GM19238 (cell line): ENCODE measurements at regions not wholly inside any gene's neighbourhood (a gene's known extent, or its start where the extent isn't known, plus 50 kb on each side); places are given as distances from the start of the nearest gene placed in this dataset.

Experiments
- DNase-seq: peaks from one replicate; pipeline ENCODE4 v3.0.0; 2011; ENCODE audit warnings: low spot score; ENCODE audit not compliant: insufficient read length

DNA sequence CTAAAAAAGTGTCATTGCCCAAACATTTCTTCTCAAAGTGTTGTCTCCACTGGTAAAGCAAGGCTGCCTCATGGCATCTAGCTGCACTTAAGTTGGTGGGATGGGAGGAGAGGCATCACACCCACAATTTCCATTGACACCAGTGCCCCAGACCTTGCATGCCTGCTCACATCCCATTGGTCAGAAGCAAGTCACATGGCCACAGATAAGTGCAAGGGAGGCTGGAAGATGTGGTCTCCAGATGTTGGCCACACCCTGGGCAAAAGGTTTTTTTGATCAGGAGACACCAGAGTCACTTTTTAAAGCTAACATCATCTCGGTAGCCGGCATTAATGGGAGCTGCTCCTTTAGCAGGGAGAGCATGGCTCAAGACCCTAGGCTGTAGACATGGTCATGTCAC lies 157.1 kb upstream of the CST7 start:
- DNase-seq = no peak

DNA sequence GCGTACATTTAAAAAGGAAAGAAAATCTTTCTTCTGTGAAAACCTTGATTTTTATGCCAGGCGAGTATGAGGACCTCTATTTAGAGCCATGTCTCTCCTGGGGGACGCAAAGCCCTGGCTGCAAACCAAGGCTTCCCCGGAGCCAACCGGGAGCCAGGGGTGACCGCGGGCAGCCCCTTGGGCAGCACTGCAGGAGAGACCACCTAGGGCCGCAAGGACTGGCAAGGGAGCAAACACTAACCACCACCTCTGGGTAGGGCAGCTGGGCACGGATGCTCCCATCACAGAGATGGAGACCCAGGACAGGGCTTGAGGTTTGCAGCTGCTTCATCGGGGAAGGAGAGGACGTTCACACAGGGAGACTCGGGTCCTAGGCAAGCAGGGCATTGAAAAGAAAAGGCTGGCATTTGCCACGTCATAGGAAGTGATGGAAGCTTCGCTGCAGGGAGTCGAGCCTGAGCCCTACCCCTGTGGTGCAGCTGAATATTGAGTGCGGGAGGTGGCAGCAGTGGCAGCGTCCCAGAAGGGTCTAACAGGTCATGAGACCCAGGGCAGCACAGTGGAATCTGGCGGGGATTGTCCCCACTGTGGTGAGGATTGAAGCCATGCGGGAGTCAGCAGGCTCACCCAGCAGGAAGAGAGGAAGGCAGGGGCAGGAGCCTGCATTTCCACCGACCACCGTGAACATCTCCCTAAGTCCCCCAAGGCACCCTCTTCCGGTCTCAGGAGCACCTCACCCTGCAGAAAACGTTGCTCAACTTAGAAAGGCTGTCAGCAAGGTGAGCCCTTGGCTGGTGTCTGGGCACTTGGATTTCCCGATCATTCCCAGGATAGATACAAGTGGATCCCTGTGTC lies 156.2 kb upstream of the CST7 start:
- DNase-seq = no peak

DNA sequence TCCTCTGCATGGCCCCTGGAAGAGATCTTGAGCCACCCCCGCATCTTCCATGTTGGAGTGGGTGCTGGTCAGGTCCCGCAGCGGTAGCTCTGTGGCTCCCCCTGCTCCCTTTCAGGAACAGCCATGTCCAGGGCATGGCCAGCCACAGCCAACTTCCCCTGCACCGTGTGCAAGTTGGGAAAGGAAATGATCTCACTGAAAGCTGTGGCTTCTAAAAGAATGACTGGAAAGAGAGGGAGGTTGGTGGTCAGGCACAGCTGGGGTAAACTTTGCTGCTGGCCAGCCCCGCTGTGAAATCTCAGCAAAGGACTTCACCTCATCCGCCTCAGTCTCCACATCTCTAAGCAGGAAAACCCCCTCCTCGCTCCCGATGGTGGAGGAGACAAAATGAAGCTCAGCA lies 153.6 kb upstream of the CST7 start:
- no peak for DNase-seq

DNA sequence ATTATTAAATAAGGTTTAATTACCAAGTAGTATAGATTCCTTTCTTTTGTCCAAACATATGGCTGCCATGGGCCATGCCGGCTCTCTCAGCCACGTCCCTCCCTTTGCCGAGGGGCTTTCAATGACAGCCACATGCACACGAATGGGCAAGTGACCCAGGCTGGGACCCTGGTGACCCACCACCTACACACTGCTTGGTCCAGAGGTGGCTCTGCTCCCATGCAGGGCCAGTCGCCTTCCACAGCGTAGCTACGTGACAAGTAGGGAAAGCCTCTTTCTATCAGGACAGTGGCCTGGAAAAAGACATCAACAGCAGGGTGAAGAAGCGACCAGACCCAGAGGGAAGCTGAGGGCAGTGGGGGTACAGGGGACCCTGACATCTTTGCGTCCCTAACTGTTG lies 152.8 kb upstream of the CST7 start:
- no peak for DNase-seq

DNA sequence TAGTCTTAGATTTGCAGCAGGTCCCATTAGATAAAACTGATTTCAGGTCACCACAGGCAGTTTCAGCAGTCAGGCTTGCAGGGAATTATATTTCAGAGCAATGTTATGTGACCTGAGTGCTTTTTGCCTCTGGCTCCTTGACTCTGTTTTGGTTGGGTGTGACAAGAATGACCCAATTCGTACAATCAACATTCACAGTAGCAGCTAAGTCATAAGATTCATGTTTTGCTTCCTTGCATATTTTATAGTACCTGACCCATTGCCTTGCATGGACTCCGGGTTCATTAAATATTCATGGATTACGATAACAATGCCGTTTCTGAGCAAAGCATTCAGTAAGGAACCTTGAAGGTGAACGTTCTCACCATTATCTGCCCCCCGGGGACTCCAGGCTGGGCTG lies 152.0 kb upstream of the CST7 start:
- DNase-seq = no peak

DNA sequence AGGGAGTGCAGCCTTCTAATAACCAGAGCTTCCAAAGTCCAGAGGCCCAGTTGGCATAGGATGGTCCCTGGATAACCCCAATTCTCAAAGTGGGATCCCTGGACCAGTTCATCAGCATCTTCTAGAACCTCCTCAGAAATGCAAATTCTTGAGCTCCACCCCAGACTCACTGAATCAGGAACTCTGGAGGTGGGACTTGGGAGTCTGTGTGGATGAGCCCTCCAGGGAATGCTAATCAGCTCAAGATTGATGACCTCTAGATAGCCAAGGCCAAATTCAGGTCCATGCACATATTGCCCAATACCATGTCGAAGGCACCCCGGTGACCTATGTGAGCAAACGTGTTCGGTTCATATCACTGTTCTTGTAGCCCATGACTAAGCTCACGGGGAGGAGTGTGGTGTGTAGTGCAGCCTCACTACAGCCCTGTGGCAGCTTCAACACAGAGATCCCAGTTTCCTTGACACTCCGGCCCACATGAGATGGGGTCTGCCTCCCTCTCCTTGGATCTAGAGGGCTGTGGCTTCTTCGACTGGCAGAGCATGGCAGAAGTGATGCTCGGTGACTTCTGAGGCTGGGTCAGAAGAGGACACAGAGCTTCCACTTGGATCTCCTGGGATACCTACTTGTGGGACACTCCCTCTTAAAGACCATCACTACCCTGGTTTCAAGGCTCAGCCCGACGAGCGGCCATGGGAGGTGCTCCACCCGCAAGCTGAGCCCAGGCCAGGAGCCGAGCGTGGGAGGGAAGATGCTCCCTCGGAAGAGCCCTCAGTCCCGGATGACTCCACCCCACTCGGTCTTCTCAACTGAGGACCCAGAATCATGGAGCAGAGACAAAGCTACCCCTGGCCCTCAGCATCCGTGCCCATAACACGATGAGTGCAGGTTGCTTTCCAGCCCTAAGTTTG lies 151.1 kb upstream of the CST7 start:
- no peak for DNase-seq

- DNase-seq = no peak
Measured at GRCh38 chr20:24798930-24799705, 150.0 kb upstream of the CST7 start.

- DNase-seq = no peak
Measured at GRCh38 chr20:24799971-24800580, 149.0 kb upstream of the CST7 start.

GRCh38 chr20:24802286-24802820 lies 146.7 kb upstream of the CST7 start:
- DNase-seq = no peak

GRCh38 chr20:24804481-24805206 lies 144.4 kb upstream of the CST7 start:
- no peak for DNase-seq

DNA sequence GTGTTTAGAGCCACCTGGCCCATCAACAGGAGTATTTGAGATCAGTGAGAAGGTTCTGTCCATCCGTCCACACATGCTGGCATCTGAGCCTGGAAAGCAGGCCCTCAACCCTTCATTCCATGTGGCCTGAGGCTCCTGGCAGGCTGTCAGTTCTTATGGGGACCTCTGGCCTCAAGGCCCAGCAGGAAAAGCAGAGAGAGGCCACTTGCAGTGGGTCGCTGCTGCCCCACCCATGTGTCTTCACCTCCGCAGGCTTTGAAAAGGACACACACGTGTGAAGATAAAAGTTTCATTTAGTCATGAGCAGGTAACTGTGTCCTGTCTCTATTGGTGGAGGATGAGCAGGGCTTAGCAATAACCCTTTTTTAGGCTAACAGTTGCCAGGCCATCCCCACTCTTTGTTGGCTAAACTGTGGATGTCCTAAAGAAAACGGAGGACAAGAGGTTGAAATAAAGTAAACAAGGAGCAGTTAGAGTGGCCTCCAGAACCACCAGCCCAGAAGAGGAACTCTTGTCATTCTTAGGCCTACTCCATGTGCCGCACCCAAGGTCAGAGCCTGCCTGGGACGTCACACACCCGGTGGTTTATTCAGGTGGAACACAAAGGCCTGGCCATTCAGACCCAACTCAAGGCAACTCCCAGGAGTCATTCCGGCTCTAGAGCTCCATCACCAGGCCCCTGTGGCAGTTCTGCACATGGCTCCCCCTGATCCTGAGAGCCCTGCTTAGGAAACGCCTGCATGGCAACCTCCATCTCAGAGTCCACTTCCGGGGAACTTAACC lies 143.4 kb upstream of the CST7 start:
- no peak for DNase-seq

DNA sequence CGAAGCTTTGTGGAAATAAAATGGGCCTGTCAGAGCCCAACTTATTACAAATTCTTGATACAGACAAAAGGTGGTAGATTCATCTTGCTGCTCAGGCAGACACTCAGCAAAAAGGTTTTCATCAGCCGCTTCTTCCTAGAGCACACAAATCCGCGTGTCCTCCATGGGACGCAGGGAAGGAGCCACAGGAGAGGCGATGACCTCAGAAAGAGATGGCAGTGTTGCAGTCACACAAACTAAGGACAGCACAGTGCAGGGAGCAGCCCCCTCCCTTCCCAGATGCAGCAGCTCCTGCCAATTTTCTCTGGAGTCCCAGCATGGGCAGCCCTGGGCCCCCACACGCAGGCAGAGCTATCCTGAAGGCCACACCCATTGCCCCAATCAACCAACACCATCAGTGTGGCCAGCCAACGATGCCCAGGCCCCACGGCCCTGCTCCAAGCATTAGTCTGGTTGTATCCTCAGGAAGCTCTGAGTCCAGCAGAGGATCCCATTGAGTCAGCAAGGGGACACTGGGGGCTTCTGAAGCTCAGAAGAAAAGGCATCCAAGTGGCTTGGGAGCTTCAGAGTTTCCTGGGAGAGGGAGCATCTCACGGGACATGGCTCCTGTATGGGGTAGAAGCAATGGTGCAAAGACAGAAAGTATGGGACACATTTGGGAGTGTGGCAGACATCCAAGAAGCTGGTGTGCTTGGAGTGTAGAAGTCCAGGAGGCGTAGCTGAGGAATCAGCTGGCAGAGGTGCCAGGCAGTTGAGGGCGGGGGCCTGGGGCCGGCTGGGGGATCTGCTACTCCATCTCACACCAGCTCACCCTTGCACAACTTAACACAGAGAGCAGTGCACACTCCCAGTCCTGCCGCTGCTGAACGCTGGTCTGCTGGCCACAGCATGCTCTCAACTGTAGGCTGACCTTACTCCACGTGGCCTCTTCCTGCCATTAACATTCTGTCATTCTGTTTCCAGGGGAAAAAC lies 142.1 kb upstream of the CST7 start:
- DNase-seq = no peak

- no peak for DNase-seq
Measured at GRCh38 chr20:24808616-24809015, 140.5 kb upstream of the CST7 start.

DNA sequence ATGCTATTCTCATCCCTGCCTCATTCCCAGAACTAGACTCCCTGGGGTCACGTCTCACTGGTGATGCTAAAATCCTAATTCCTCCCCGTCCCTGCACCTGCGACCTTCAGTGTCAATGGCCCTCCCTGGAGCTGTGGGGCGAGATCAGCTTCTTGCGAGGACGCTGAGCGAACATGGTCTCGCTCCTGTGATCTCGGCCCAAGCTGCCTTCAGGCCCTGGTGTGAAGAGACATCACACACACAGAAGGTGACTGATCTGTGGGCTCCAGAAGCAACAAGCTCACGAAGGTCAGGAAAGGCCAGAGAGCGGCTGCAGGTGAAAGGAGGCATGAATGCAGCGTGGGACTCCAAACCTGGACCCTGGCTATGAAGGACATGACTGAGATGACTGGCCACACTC lies 139.5 kb upstream of the CST7 start:
- no peak for DNase-seq

DNA sequence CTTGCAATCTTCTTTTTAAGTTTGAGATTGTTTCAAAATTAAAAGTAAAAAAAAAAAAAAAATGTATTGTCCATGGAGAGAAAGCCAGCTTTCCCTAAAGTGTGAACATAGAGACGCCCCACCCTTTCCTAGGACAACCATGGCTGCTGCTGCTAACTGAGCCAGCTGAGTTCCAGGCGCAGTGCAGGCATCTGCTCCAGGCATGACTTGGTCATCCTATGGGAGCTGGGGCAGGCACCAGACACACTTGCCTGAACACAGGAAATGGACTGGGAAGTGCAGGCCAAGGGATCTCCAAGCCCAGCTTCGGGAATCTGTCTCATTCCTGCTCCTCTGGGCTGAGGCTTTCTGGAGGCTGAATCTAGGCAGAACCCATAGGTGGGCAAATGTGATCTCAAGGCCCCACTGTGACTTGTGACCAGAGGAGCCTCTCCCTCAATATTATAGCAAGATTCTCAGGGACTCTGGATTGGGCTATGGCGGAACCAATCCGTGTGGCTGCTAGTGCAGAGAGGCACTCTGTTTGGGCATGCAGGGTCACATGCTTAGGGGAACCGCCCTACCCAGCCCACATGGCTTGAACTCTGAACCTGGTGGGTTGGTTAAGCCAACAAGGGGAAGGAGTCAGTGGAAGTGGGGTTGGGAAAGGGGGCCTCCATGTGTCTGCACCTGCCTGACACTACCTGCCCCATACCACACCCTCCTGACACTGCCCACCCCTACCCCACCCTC lies 138.2 kb upstream of the CST7 start:
- no peak for DNase-seq

DNA sequence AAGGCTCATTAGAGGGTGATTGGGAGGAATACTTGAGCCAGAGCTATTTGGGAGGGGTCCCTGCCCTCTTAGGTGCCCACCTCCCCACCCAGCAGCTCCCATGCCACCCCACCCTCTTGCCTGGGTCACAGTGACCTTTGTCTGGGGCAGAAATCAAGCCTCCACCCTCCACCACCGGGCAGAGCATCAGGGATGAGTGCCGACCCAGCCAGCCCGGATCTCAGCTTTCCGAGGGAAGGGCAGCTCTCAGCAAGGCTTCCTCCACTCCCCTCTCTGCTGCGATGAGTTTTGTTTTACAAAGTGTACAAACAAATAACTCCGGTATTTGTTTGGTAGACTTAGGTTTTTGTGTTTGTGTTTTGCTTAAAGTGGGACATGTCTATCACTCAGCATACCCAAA lies 136.7 kb upstream of the CST7 start:
- DNase-seq = no peak

DNA sequence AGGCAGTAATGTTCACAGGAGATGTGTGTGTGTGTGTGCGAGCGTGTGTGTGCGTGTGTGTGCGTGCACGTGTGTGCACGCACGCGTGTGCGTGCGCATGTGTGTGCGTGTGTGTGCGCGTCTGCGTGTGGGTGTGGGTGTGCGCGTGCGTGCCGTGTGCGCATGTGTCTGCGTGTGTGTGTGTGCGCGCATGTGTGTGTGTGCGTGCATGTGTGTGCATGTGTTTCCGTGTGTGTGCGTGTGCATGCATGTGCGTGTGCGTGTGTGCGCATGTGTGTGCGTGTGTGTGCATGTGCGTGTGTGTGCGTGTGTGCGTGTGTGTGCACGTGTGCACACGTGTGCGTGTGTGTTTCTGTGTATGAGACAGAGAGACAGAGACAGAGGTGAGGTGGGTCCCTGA lies 136.0 kb upstream of the CST7 start:
- DNase-seq = no peak

- DNase-seq = no peak
Measured at GRCh38 chr20:24813496-24813895, 135.6 kb upstream of the CST7 start.
